SJCRH30 (cell line): ENCODE measurements at regions not wholly inside any gene's neighbourhood (a gene's known extent, or its start where the extent isn't known, plus 50 kb on each side); places are given as distances from the start of the nearest gene placed in this dataset.

ENCODE experiments used
- DNase-seq, 2 experiments: peaks; one replicate each; pipeline ENCODE4 v3.0.0-alpha.2; 2015 to 2020
- H3K27ac ChIP-seq: fragments of 250-450 bp; sonication (Bioruptor Pico); 2 replicates; pipeline ENCODE4 v1.5.1; 2020; ENCODE audit warnings: mild to moderate bottlenecking, moderate library complexity
- H3K27me3 ChIP-seq: fragments of 250-450 bp; sonication (Bioruptor Pico); 2 replicates; pipeline ENCODE4 v1.5.1; 2020; ENCODE audit warnings: mild to moderate bottlenecking, moderate library complexity
- H3K36me3 ChIP-seq: fragments of 250-450 bp; sonication (Bioruptor Pico); 2 replicates; pipeline ENCODE4 v1.5.1; 2020; ENCODE audit warnings: mild to moderate bottlenecking, moderate library complexity
- H3K4me1 ChIP-seq: fragments of 250-450 bp; sonication (Bioruptor Pico); 2 replicates; pipeline ENCODE4 v1.5.1; 2020; ENCODE audit warnings: mild to moderate bottlenecking, moderate library complexity
- H3K4me3 ChIP-seq: fragments of 250-450 bp; sonication (Bioruptor Pico); 2 replicates; pipeline ENCODE4 v1.5.1; 2020; ENCODE audit warnings: mild to moderate bottlenecking, moderate library complexity
- H3K9me3 ChIP-seq: fragments of 250-450 bp; sonication (Bioruptor Pico); replicated peaks from 2 replicates; pipeline ENCODE4 v1.5.1; 2020; ENCODE audit warnings: mild to moderate bottlenecking, moderate library complexity

GRCh38 chr13:68323124-68323523 is 1093.0 kb upstream of the PCDH9 start:
- peak overlapping the region; percentile 53 for H3K27ac ChIP-seq
- 0 out of 2 replicates have a peak, but pooled peaks cover 9% of the 10 kb centered on the region for H3K9me3 ChIP-seq

GRCh38 chr13:68319384-68319783 is 1089.2 kb upstream of the PCDH9 start:
- H3K4me3 ChIP-seq = no peak overlapping the region
- DNase-seq = no peak
- no peaks in the 10 kb centered on the region for H3K36me3 ChIP-seq
- 0 out of 2 replicates have a peak, but pooled peaks cover 4% of the 10 kb centered on the region for H3K9me3 ChIP-seq
- H3K27me3 ChIP-seq = no peaks in the 10 kb centered on the region
- H3K27ac ChIP-seq = no peak overlapping the region
- peaks cover 17% of the 10 kb centered on the region for H3K4me1 ChIP-seq

More at GRCh38 chr13:68323124-68323523, 1093.0 kb upstream of the PCDH9 start:
- H3K27me3 ChIP-seq = no peaks in the 10 kb centered on the region
- peak; percentile 74 to 79 for DNase-seq
- no peak overlapping the region for H3K4me3 ChIP-seq
- H3K4me1 ChIP-seq = peaks cover 17% of the 10 kb centered on the region
- no peaks in the 10 kb centered on the region for H3K36me3 ChIP-seq

GRCh38 chr13:68304286-68304893 is 1074.3 kb upstream of the PCDH9 start:
- peak in 1 of 2 experiments; percentile 66 for DNase-seq
- Histone ChIP-seq H3K36me3 (no peaks in the 10 kb centered on the region), H3K4me1 (no peaks in the 10 kb centered on the region), H3K27me3 (no peaks in the 10 kb centered on the region), H3K27ac (no peak overlapping the region), H3K4me3 (no peak overlapping the region), H3K9me3 (no peaks in the 10 kb centered on the region)

- Histone ChIP-seq H3K9me3 (no peaks in the 10 kb centered on the region), H3K4me3 (no peak overlapping the region), H3K36me3 (no peaks in the 10 kb centered on the region), H3K4me1 (no peaks in the 10 kb centered on the region), H3K27ac (no peak overlapping the region), H3K27me3 (no peaks in the 10 kb centered on the region)
- no peak for DNase-seq
Measured at GRCh38 chr13:68293631-68294030, 1063.5 kb upstream of the PCDH9 start.

GRCh38 chr13:68292601-68293000 is 1062.5 kb upstream of the PCDH9 start:
- H3K4me1 ChIP-seq = no peaks in the 10 kb centered on the region
- no peak for DNase-seq
- no peak overlapping the region for H3K4me3 ChIP-seq
- H3K9me3 ChIP-seq = no peaks in the 10 kb centered on the region
- H3K27ac ChIP-seq = no peak overlapping the region
- H3K27me3 ChIP-seq = no peaks in the 10 kb centered on the region
- H3K36me3 ChIP-seq = no peaks in the 10 kb centered on the region

GRCh38 chr13:68291595-68291994 is 1061.5 kb upstream of the PCDH9 start:
- no peak for DNase-seq
- Histone ChIP-seq H3K9me3 (no peaks in the 10 kb centered on the region), H3K4me1 (no peaks in the 10 kb centered on the region), H3K27ac (no peak overlapping the region), H3K27me3 (no peaks in the 10 kb centered on the region), H3K4me3 (no peak overlapping the region), H3K36me3 (no peaks in the 10 kb centered on the region)

GRCh38 chr13:68275758-68276157 is 1045.6 kb upstream of the PCDH9 start:
- no peaks in the 10 kb centered on the region for H3K9me3 ChIP-seq
- no peak overlapping the region for H3K27ac ChIP-seq
- no peak overlapping the region for H3K4me3 ChIP-seq
- H3K36me3 ChIP-seq = no peaks in the 10 kb centered on the region
- H3K4me1 ChIP-seq = no peaks in the 10 kb centered on the region
- DNase-seq = no peak
- no peaks in the 10 kb centered on the region for H3K27me3 ChIP-seq

- no peaks in the 10 kb centered on the region for H3K27me3 ChIP-seq
- H3K36me3 ChIP-seq = no peaks in the 10 kb centered on the region
- H3K4me3 ChIP-seq = no peak overlapping the region
- H3K9me3 ChIP-seq = no peaks in the 10 kb centered on the region
- no peak overlapping the region for H3K27ac ChIP-seq
- no peak for DNase-seq
- no peaks in the 10 kb centered on the region for H3K4me1 ChIP-seq
Measured at GRCh38 chr13:68272652-68273051, 1042.5 kb upstream of the PCDH9 start.

GRCh38 chr13:68264692-68265091 is 1034.6 kb upstream of the PCDH9 start:
- H3K27ac ChIP-seq = no peak overlapping the region
- no peak for DNase-seq
- H3K4me1 ChIP-seq = no peaks in the 10 kb centered on the region
- H3K36me3 ChIP-seq = no peaks in the 10 kb centered on the region
- no peak overlapping the region for H3K4me3 ChIP-seq
- H3K9me3 ChIP-seq = no peaks in the 10 kb centered on the region
- no peaks in the 10 kb centered on the region for H3K27me3 ChIP-seq

GRCh38 chr13:68261105-68261504 is 1031.0 kb upstream of the PCDH9 start:
- peak; percentile 4 to 19 for DNase-seq
- peaks cover 4% of the 10 kb centered on the region; the same call in 1 of the 2 replicates for H3K4me1 ChIP-seq
- H3K9me3 ChIP-seq = no peaks in the 10 kb centered on the region
- H3K27me3 ChIP-seq = no peaks in the 10 kb centered on the region
- H3K27ac ChIP-seq = no peak overlapping the region
- no peak overlapping the region for H3K4me3 ChIP-seq
- no peaks in the 10 kb centered on the region for H3K36me3 ChIP-seq

- H3K4me1 ChIP-seq = peaks cover 4% of the 10 kb centered on the region; the same call in 1 of the 2 replicates
- DNase-seq = peak; percentile 36 to 63
- no peaks in the 10 kb centered on the region for H3K9me3 ChIP-seq
- peak overlapping the region; percentile 86 for H3K27ac ChIP-seq
- H3K27me3 ChIP-seq = no peaks in the 10 kb centered on the region
- peak overlapping the region; percentile 51 for H3K4me3 ChIP-seq
- H3K36me3 ChIP-seq = no peaks in the 10 kb centered on the region
Measured at GRCh38 chr13:68257111-68257842, 1027.1 kb upstream of the PCDH9 start.

GRCh38 chr13:68254151-68254550 is 1024.0 kb upstream of the PCDH9 start:
- Histone ChIP-seq H3K27ac (no peak overlapping the region), H3K36me3 (no peaks in the 10 kb centered on the region), H3K4me1 (peaks cover 4% of the 10 kb centered on the region; the same call in 1 of the 2 replicates), H3K4me3 (no peak overlapping the region), H3K27me3 (no peaks in the 10 kb centered on the region), H3K9me3 (no peaks in the 10 kb centered on the region)
- no peak for DNase-seq

- H3K36me3 ChIP-seq = no peaks in the 10 kb centered on the region
- H3K27me3 ChIP-seq = no peaks in the 10 kb centered on the region
- DNase-seq = peak; percentile 13 to 56
- no peaks in the 10 kb centered on the region for H3K9me3 ChIP-seq
- no peaks in the 10 kb centered on the region for H3K4me1 ChIP-seq
- no peak overlapping the region for H3K4me3 ChIP-seq
- H3K27ac ChIP-seq = no peak overlapping the region
Measured at GRCh38 chr13:68234274-68234673, 1004.1 kb upstream of the PCDH9 start.

GRCh38 chr13:68232351-68233130 is 1002.4 kb upstream of the PCDH9 start:
- Histone ChIP-seq H3K4me3 (no peak overlapping the region), H3K36me3 (no peaks in the 10 kb centered on the region), H3K4me1 (no peaks in the 10 kb centered on the region), H3K9me3 (no peaks in the 10 kb centered on the region), H3K27ac (no peak overlapping the region), H3K27me3 (no peaks in the 10 kb centered on the region)
- no peak for DNase-seq
